Choroid plexus epithelial cell (primary cell): ENCODE measurements at regions not wholly inside any gene's neighbourhood (a gene's known extent, or its start where the extent isn't known, plus 50 kb on each side); places are given as distances from the start of the nearest gene placed in this dataset.

Experiments
- DNase-seq: peaks from one replicate; pipeline ENCODE4 v3.0.0-alpha.2; 2010; ENCODE audit warnings: low read depth
- H3K4me3 ChIP-seq: 2 replicates; pipeline ENCODE4 v1.5.1; 2011; ENCODE audit warnings: low read depth, mild to moderate bottlenecking, control low read depth, low read length, moderate library complexity
- CTCF ChIP-seq: conservative IDR thresholded peaks from 2 replicates; pipeline ENCODE4 v1.5.1; 2011; ENCODE audit warnings: low read depth, mild to moderate bottlenecking, control low read depth, inconsistent platforms, low read length, moderate library complexity

- H3K4me3 ChIP-seq, result no peak overlapping the region
- DNase-seq, result no peak
- no peak for TF ChIP-seq CTCF
These were observed 537.1 kb upstream of the AMELY start for GRCh38 chrY:7448687-7449086.

- no peak for TF ChIP-seq CTCF
- no peak for DNase-seq
- no peak overlapping the region for H3K4me3 ChIP-seq
These were observed 536.4 kb upstream of the AMELY start for GRCh38 chrY:7447881-7448516.

GRCh38 chrY:7444141-7444540, 532.6 kb upstream of the AMELY start:
- no peak for TF ChIP-seq CTCF
- DNase-seq, result no peak
- H3K4me3 ChIP-seq, result no peak overlapping the region

GRCh38 chrY:7440796-7441530, 529.4 kb upstream of the AMELY start:
- no peak for DNase-seq
- TF ChIP-seq CTCF, result no peak
- no peak overlapping the region for H3K4me3 ChIP-seq

- DNase-seq, result no peak
- TF ChIP-seq CTCF, result no peak
- H3K4me3 ChIP-seq, result no peak overlapping the region
These were observed 525.5 kb upstream of the AMELY start for GRCh38 chrY:7437086-7437485.

GRCh38 chrY:7433817-7434809, 522.6 kb upstream of the AMELY start:
- peak; percentile 84 for DNase-seq
- H3K4me3 ChIP-seq, result no peak overlapping the region
- TF ChIP-seq CTCF, result no peak
